GM12878 (cell line): ENCODE measurements at regions not wholly inside any gene's neighbourhood (a gene's known extent, or its start where the extent isn't known, plus 50 kb on each side); places are given as distances from the start of the nearest gene placed in this dataset.

ENCODE experiments used
- ATAC-seq: fragments of 200-7000 bp; cut with Tn5 transposase; 3 replicates; pipeline ENCODE4 v1.9.1; 2020; ENCODE audit warnings: mild to moderate bottlenecking, moderate library complexity
- BruUV-seq: library from RNA; stranded (reverse); fragments of 400-500 nt; replicated peaks from 2 replicates; lab custom pipeline; 2021; lab: Mats Ljungman, UMichigan
- CTCF ChIA-PET: fragments of 300-600 bp; sonication (Branson Sonifier 250); formaldehyde crosslinking; extraction: SDS; loops from one replicate; lab custom pipeline; 2021; ENCODE audit warnings: inconsistent platforms; lab: Yijun Ruan, JAX
- POLR2A ChIA-PET: fragments of 350-600 bp; formaldehyde crosslinking; extraction: SDS; loops from one replicate; lab custom pipeline; 2021; ENCODE audit warnings: inconsistent platforms; lab: Charles Lee
- RAD21 ChIA-PET: fragments of 300-600 bp; sonication (Branson Sonifier 250); formaldehyde crosslinking; loops from one replicate; lab custom pipeline; 2023; ENCODE audit warnings: antibody characterized with exemption; ENCODE audit not compliant: unreplicated experiment; lab: Charles Lee
- SMC1A ChIA-PET: fragments of 300-600 bp; sonication (Branson Sonifier 250); formaldehyde crosslinking; loops from one replicate; lab custom pipeline; 2023; ENCODE audit not compliant: unreplicated experiment, uncharacterized antibody; lab: Charles Lee
- DNase-seq: peaks from one replicate; pipeline ENCODE4 v3.0.0-alpha.2; 2011; ENCODE audit warnings: low read depth, low spot score
- FAIRE-seq: peaks from 3 replicates; lab custom pipeline; 2011; peaks lifted over from hg19 to GRCh38; lab: Jason Lieb, UNC
- H2AFZ ChIP-seq: 2 replicates; pipeline ENCODE4 v1.6.0; 2011; ENCODE audit warnings: low read depth, low read length, control low read depth; ENCODE audit not compliant: control insufficient read depth
- H3K27ac ChIP-seq: 2 replicates; pipeline ENCODE4 v1.5.1; 2011; ENCODE audit warnings: control low read depth; ENCODE audit not compliant: control insufficient read depth, insufficient read depth
- H3K27me3 ChIP-seq, 2 experiments: replicated peaks in 1 of 2; 2 replicates each; pipeline versions ENCODE4 v1.6.0 to v1.6.1; 2011; ENCODE audit warnings: low read length in 1 of 2; ENCODE audit not compliant: control insufficient read depth in 2 of 2, insufficient read depth in 2 of 2
- H3K36me3 ChIP-seq, 2 experiments: 2 replicates each; pipeline ENCODE4 v1.5.1; 2011; ENCODE audit warnings: low read length in 1 of 2; ENCODE audit not compliant: control insufficient read depth in 2 of 2, insufficient read depth in 2 of 2
- H3K4me1 ChIP-seq: 2 replicates; pipeline ENCODE4 v1.6.1; 2011; ENCODE audit warnings: mild to moderate bottlenecking, low read length, moderate library complexity, mixed read lengths; ENCODE audit not compliant: control insufficient read depth, insufficient read depth
- H3K4me2 ChIP-seq: 2 replicates; pipeline ENCODE4 v1.6.0; 2011; ENCODE audit warnings: control low read depth; ENCODE audit not compliant: control insufficient read depth, insufficient read depth
- H3K4me3 ChIP-seq: fragments of 200-600 bp; sonication (generic); 2 replicates; pipeline ENCODE4 v1.5.1; 2016
- H3K79me2 ChIP-seq: 2 replicates; pipeline ENCODE4 v1.6.0; 2011; ENCODE audit warnings: low read length; ENCODE audit not compliant: control insufficient read depth, insufficient read depth
- H3K9ac ChIP-seq: 2 replicates; pipeline ENCODE4 v1.8.0; 2011; ENCODE audit warnings: low read length, control low read depth, mixed read lengths; ENCODE audit not compliant: control insufficient read depth, insufficient read depth
- H3K9me3 ChIP-seq: replicated peaks from 3 replicates; pipeline ENCODE4 v1.5.1; 2011; ENCODE audit warnings: mild to moderate bottlenecking, low read length; ENCODE audit not compliant: control insufficient read depth, insufficient read depth
- H4K20me1 ChIP-seq: 2 replicates; pipeline ENCODE4 v1.6.0; 2011; ENCODE audit not compliant: control insufficient read depth, insufficient read depth
- MTA2 ChIP-seq: fragments of 450-650 bp; IDR thresholded peaks from 2 replicates; pipeline ENCODE4 v1.6.1; 2016; ENCODE audit warnings: low read depth, mild to moderate bottlenecking, moderate library complexity
- NRF1 ChIP-seq: conservative IDR thresholded peaks from 2 replicates; pipeline ENCODE4 v1.6.1; 2011; ENCODE audit warnings: mild to moderate bottlenecking, low read depth, low read length, improper control_type of control experiment
- PAX5 ChIP-seq: IDR thresholded peaks from 2 replicates; pipeline ENCODE4 v1.6.1; 2011; ENCODE audit warnings: low read depth, low read length, borderline replicate concordance
- SP1 ChIP-seq: IDR thresholded peaks from one replicate; pipeline ENCODE4 v1.6.1; 2011; ENCODE audit warnings: low read depth, low read length
- SREBF1 ChIP-seq: IDR thresholded peaks from 2 replicates; pipeline ENCODE4 v1.6.1; 2012; ENCODE audit warnings: mild to moderate bottlenecking, low read length
- ZNF24 ChIP-seq: fragments of 450-650 bp; IDR thresholded peaks from 2 replicates; pipeline ENCODE4 v1.6.1; 2017; ENCODE audit warnings: antibody characterized with exemption, mild to moderate bottlenecking
- WGBS: methylation state at CpG from one replicate; pipeline ENCODE4 v1.1.6; 2016; ENCODE audit warnings: low lambda C conversion rate; ENCODE audit not compliant: insufficient replicate concordance, insufficient coverage; ENCODE audit errors: missing lambda C conversion rate; 5-methylcytosine and 5-hydroxymethylcytosine counted together
- in situ Hi-C: fragments of 300-500 bp; cut with MboI; formaldehyde crosslinking; loops from 9 replicates; pipeline ENCODE4 v1.14.3; 2018; ENCODE audit warnings: mixed read lengths
- intact Hi-C: fragments of 100-400 bp; cut with micrococcal nuclease; formaldehyde crosslinking; loops from one replicate; pipeline ENCODE4 v1.14.2; 2022; ENCODE audit not compliant: unreplicated experiment
- TF ChIP-seq, protein P1 (sequence below), 3 experiments: IDR thresholded peaks in 2 of 3; conservative IDR thresholded peaks in 1 of 3; 2 replicates each; pipeline ENCODE4 v1.5.1; 2011; ENCODE audit warnings: low read depth in 3 of 3, low read length in 3 of 3, mild to moderate bottlenecking in 3 of 3, control low read depth in 2 of 3, moderate library complexity in 2 of 3, inconsistent platforms in 1 of 3, mixed read lengths in 1 of 3; ENCODE audit not compliant: control insufficient read depth in 2 of 3, insufficient read depth in 1 of 3; ENCODE audit errors: extremely low read depth in 1 of 3
- TF ChIP-seq, protein P2 (sequence below): fragments of 450-650 bp; formaldehyde crosslinking; IDR thresholded peaks from 2 replicates; pipeline ENCODE4 v1.4.0; 2022; ENCODE audit warnings: mild to moderate bottlenecking, moderate library complexity
- TF ChIP-seq, protein P3 (sequence below): fragments of 450-650 bp; IDR thresholded peaks from 2 replicates; pipeline ENCODE4 v1.6.1; 2018; ENCODE audit warnings: mild to moderate bottlenecking, low read depth, moderate library complexity; ENCODE audit not compliant: partially characterized antibody

DNA sequence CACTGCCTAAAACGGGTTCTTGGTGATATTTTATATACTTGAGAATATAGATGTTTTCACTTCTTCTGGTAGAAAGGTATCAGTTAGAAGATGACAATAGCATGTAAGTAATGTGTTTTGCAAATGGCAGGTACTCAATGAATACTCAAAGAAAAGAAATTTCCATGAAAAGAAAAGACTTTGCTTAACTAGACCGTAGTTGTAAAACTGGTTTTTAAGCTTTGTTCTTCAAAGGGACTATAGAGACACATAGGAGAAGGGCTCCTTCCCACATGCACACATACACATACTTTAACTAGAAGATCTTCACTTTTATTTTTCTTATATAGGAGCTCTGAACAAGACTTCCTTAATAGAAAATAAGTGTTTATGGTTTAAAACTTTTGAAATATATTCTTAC lies 215.3 kb upstream of the RND3 start:
- CTCF ChIA-PET: no interaction called here
- H3K27ac ChIP-seq: no peak overlapping the region
- ATAC-seq: no peak
- H3K9ac ChIP-seq: no peak overlapping the region
- FAIRE-seq: no peak
- no peaks in the 10 kb centered on the region for H3K4me1 ChIP-seq
- BruUV-seq: no TSS peak
- SMC1A ChIA-PET: interaction anchor here (0.8 kb wide), 1 partner anchor 73 kb away, joined by 3 read pairs; no protein-coding TSS in a partner anchor
- H2AFZ ChIP-seq: no peak overlapping the region
- H3K36me3 ChIP-seq: no peaks in the 10 kb centered on the region
- DNase-seq: no peak
- no peaks in the 10 kb centered on the region for H3K79me2 ChIP-seq
- no peak overlapping the region for H3K4me3 ChIP-seq
- 4% methylated on average over 2 of the region's 2 CpGs for WGBS
- H3K9me3 ChIP-seq: no peaks in the 10 kb centered on the region
- RAD21 ChIA-PET: no interaction called here
- H3K4me2 ChIP-seq: no peak overlapping the region
- TF ChIP-seq NRF1 (no peak), MTA2 (no peak), PAX5 (no peak), ZNF24 (no peak), SP1 (no peak), SREBF1 (no peak)
- TF ChIP-seq, protein P1, sequence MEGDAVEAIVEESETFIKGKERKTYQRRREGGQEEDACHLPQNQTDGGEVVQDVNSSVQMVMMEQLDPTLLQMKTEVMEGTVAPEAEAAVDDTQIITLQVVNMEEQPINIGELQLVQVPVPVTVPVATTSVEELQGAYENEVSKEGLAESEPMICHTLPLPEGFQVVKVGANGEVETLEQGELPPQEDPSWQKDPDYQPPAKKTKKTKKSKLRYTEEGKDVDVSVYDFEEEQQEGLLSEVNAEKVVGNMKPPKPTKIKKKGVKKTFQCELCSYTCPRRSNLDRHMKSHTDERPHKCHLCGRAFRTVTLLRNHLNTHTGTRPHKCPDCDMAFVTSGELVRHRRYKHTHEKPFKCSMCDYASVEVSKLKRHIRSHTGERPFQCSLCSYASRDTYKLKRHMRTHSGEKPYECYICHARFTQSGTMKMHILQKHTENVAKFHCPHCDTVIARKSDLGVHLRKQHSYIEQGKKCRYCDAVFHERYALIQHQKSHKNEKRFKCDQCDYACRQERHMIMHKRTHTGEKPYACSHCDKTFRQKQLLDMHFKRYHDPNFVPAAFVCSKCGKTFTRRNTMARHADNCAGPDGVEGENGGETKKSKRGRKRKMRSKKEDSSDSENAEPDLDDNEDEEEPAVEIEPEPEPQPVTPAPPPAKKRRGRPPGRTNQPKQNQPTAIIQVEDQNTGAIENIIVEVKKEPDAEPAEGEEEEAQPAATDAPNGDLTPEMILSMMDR (IDR thresholded peaks at IDR 0.05 in 2 of 3, conservative IDR thresholded peaks at IDR 0.05 in 1 of 3; ENCODE audit: control insufficient read depth in 2 of 3, extremely low read depth in 1 of 3, insufficient read depth in 1 of 3, low read depth in 3 of 3, low read length in 3 of 3): no peak
- TF ChIP-seq, protein P2, sequence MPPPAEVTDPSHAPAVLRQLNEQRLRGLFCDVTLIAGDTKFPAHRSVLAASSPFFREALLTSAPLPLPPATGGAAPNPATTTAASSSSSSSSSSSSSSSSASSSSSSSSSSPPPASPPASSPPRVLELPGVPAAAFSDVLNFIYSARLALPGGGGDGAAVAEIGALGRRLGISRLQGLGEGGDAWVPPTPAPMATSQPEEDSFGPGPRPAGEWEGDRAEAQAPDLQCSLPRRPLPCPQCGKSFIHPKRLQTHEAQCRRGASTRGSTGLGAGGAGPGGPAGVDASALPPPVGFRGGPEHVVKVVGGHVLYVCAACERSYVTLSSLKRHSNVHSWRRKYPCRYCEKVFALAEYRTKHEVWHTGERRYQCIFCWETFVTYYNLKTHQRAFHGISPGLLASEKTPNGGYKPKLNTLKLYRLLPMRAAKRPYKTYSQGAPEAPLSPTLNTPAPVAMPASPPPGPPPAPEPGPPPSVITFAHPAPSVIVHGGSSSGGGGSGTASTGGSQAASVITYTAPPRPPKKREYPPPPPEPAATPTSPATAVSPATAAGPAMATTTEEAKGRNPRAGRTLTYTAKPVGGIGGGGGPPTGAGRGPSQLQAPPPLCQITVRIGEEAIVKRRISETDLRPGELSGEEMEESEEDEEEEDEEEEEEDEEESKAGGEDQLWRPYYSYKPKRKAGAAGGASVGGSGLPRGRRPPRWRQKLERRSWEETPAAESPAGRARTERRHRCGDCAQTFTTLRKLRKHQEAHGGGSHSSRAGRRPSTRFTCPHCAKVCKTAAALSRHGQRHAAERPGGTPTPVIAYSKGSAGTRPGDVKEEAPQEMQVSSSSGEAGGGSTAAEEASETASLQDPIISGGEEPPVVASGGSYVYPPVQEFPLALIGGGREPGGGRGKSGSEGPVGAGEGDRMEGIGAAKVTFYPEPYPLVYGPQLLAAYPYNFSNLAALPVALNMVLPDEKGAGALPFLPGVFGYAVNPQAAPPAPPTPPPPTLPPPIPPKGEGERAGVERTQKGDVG: no peak
- TF ChIP-seq, protein P3, sequence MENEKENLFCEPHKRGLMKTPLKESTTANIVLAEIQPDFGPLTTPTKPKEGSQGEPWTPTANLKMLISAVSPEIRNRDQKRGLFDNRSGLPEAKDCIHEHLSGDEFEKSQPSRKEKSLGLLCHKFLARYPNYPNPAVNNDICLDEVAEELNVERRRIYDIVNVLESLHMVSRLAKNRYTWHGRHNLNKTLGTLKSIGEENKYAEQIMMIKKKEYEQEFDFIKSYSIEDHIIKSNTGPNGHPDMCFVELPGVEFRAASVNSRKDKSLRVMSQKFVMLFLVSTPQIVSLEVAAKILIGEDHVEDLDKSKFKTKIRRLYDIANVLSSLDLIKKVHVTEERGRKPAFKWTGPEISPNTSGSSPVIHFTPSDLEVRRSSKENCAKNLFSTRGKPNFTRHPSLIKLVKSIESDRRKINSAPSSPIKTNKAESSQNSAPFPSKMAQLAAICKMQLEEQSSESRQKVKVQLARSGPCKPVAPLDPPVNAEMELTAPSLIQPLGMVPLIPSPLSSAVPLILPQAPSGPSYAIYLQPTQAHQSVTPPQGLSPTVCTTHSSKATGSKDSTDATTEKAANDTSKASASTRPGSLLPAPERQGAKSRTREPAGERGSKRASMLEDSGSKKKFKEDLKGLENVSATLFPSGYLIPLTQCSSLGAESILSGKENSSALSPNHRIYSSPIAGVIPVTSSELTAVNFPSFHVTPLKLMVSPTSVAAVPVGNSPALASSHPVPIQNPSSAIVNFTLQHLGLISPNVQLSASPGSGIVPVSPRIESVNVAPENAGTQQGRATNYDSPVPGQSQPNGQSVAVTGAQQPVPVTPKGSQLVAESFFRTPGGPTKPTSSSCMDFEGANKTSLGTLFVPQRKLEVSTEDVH: no peak
- TF ChIP-seq, all 136 proteins: peak for 0
- in situ Hi-C loops: no loop called here
- POLR2A ChIA-PET: no interaction called here
- H3K27me3 ChIP-seq: no peaks in the 10 kb centered on the region
- intact Hi-C loops: no loop called here
- H4K20me1 ChIP-seq: no peaks in the 10 kb centered on the region
